GM21619 (cell line): ENCODE measurements at regions not wholly inside any gene's neighbourhood (a gene's known extent, or its start where the extent isn't known, plus 50 kb on each side); places are given as distances from the start of the nearest gene placed in this dataset.
"Not testable (repeated sequence)": the region's sequence is repeated elsewhere in the genome, so short reads cannot be mapped to it uniquely, and the experiment has no call there.

ENCODE experiments used
- ATAC-seq: cut with Tn5 transposase; IDR thresholded peaks from one replicate; pipeline ENCODE4 v1.9.1; 2021; ENCODE audit not compliant: unreplicated experiment

DNA sequence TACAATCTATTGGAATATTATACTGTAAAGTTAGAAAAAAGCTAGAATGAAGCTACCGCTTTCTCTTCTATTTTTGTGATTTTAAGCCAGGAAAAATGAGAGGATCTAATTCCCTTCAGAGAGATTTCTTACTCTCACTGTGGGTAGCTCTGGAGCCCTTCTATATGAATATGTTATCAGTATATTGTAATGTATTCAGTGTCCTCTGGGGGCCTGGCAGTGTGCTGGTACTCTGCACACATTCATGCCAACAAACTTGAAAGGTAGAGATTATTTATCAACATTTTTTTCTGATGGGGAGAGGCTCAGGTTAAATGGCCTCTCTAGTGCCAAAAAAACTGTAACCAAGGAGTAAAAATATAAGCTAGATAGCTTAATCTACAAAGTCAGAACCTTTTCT lies 292.8 kb downstream of the TTC6 start:
- no peak for ATAC-seq

DNA sequence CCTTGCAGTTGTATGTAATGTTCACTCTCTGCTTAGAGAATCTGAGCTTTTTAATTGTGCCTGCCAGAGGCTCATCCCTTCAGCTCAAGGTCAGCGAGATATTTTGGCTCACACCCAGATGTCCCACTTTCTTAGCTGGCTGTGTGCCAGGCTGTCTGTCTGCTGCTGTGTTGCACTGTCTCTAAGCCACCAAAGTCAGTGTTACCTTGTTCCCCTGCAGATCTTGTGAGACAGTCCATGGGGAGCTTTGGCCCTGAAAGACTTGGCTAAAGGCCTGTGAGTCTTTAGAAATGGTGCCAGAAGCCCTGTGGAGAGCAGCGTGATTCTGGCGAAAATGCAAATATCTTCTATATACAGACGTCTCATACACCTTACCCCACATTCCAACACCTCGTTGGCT lies 293.7 kb downstream of the TTC6 start:
- no peak for ATAC-seq

DNA sequence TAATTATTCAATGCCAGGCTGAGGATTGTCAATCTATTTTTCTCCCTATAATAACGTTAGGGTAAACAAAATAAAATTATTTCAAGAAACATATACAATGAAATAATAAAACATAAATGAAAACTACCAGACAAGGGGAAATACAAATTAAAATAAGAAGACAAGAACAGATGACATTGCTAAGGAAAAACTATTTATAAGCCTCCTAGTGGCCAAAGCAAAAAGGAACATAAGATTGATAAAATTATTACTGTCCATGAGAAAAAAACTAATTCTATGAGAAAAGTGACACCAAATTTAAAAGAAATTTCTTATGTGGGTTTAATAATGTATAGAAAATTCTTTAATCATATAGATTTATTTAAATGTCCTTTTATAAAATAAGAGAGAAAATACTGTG lies 294.7 kb downstream of the TTC6 start:
- ATAC-seq = no peak

DNA sequence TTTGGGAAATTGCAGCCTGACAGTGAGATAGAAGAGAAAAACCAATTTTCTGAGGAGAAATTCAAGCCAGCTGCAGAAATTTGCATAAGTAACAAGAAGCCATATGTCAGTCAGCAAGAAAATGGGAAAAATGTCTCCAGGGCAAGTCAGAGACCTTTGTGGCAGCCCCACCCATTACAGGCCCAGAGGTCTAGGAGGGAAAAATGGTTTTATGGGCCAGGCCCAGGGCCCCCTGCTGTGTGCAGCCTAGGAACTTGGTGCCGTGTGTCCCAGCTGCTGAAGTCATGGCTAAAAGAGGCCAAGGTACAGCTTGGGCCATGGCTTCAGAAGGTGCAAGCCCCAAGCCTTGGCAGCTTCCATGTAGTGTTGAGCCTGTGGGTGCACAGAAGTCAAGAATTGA lies 296.1 kb downstream of the TTC6 start:
- ATAC-seq = not testable (repeated sequence)

DNA sequence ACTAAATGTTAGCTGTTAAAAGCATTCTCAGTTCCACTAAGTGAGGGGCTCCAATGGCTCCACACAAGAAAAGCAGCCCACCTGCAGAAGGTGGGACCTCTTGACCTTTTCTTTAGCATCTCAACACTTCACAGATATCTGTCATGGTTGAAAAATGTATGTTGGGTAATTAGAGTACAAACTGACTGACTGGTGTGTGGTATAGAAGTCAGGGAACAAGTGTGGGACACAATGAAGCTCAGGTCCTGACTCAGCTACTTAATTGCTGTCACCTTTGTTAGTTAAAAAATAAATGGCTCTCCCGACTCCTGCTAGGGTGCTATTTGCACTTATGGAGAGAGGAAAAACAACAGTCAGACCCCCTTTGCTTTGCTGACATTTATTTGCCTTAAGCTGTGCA lies 299.0 kb downstream of the TTC6 start:
- ATAC-seq = no peak

DNA sequence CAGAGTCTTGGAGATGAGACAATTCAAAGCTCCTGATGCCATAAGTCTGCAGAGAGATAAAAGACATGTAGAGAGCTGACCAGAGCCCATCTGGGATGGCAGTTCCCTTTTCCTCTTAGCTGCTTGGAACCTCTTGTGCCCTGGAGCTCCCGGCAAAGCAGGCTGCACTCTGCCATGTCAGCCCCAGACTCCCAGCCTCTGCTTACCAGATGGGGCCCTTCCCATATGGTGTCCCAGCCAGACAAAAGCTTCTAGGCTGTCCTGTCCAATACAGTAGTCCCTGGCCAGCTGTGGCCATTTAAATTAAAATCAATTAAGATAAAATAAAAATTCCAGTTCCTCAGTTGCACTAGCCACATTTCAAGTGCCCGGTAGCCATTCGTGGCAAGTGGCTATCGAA lies 303.9 kb downstream of the TTC6 start:
- no peak for ATAC-seq

DNA sequence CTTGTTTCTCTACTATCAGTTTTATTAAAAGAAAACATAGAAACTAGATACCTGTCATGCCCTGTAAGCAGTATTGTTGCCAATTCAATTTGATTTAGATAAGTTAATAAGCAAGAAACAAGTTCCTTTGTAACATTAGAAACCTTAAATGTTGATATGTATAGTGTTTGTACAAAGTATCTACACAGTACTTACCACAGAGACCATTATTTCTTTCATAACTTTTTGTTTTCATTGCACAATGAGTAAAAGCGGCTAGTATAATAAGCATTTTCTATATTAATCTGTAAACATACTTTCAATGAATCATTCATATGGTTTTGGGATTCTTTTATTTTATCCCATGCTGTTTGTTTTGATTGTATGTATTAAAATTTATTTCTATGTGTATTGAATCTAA lies 305.1 kb downstream of the TTC6 start:
- ATAC-seq = no peak

DNA sequence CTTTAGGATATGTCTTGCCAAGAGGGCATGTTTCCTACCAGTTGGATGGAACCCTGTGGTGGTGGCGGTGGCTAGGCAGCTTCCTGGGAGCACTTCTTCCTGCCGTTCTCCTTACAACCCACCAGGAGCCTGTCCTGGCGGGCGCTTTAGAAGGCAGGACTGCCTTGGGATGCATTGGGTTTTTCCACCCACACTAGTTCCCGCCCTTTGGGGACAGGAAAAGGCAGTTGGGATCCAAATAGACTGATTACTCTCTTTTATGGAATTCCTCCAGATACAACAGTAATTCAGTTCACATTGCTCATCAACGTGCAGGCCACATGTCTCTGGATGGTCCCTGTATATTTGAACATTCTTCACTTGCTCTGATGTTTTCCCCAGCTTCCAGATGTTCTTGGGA lies 305.7 kb upstream of the SSTR1 start:
- no peak for ATAC-seq

DNA sequence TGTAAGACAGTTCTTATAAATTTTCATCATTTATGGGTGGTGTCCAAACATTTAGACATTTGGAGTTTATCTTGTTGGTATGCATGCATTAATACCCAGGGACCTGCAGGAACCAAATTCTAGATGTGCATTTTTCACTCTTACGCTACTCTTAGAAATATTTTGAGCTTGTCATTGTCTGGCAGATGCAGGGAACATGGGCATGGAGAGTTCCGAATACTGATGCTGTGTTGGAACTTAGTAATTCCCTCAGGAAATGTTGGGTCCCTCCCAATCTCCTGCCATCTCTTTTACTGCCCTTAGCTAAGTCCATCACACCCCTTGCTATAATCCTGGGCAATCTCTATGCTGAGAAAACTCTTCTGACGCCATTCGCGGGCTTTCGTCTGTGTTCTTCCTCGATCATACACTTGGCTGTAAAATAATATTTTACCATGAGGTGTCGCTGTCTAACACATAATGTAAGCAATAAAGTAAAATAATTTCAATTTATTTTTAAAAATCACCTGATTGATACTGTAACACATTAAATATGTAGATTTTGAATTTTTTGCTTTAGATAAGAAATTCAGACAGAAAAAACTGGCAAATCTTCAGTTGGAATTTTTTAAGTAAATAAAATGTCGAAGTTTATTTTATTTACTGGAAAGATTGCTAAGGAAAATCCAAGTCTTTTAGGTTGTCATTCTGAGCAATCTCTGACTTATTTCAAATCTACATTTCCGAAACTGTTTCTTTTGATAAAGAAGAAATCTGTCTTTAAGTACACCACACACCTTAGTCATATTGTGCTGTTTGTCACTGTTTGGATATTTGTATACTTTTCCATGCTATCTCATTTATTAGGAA lies 304.1 kb upstream of the SSTR1 start:
- no peak for ATAC-seq

DNA sequence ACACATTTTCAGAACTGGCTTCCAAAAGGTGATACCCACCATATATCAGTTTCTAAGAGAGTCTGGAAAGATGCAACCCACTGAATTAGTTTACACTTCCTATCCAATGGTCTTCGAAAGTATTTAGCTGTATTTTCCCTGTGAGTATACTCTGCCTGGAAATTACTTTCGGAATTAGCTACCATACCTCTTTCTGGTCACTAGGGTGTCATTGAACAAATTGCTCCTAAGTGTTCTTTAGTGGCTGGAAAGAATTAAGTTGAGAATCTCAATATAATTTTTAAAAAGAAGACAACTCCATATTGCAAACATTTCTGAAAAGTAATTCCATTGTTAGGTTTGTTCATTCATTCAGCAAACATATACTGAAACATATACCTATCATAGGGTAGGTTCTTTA lies 283.1 kb upstream of the SSTR1 start:
- no peak for ATAC-seq

DNA sequence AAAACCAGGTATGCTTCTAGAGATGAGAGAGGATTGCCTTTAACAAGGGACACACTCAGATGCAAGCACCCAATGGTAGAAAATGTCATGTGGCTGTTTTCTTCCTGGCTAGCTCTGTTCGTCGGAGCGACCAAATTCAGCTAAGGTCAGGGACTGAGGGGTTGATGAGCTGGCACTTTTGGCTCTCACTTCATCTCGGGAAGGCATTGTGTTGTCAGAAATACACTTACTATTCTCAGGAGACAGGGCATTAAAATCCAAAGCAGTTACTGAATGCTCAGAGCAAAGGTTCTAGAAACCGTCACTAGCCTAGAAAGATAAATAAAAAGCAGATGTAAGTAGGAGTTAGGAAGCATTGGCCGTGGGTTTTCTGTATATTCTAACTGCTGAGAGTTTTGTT lies 275.7 kb upstream of the SSTR1 start:
- ATAC-seq = no peak

DNA sequence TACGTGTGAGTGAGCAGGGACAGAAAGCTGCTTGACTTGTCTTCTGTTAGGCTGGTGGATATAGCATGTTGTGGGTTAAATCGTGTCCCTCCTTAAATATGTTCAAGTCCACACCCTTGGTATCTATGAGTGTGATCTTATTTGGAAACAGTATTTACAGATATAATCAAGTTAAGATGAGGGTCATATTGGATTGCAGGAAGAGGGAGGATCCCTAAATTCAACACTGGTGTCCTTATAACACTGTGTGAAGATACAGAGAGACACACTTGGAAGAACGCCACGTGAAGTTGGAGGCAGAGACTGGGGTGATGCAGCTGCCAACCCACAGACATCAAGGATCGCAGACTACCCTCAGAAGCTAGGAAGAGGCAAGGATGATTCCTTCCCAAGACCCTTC lies 275.2 kb upstream of the SSTR1 start:
- ATAC-seq = no peak

DNA sequence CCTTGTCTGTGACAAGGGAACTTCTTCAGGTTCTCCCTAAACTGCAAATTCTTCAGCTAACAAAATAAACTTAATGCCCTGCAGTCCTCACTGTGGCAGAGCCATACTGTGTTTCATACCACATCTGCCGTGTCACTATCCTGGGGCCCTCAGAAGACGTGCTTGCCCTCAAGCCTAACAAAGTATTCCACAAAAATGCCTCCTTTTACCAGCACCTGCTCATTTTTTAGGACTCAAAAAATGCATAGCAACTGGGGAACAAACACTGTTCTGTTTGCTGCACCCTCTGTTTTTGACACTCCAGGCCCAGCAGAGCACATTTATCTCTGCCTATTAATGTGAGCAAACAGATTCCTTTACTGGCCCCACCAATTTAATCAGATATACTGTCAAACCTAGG lies 270.7 kb upstream of the SSTR1 start:
- ATAC-seq = no peak

DNA sequence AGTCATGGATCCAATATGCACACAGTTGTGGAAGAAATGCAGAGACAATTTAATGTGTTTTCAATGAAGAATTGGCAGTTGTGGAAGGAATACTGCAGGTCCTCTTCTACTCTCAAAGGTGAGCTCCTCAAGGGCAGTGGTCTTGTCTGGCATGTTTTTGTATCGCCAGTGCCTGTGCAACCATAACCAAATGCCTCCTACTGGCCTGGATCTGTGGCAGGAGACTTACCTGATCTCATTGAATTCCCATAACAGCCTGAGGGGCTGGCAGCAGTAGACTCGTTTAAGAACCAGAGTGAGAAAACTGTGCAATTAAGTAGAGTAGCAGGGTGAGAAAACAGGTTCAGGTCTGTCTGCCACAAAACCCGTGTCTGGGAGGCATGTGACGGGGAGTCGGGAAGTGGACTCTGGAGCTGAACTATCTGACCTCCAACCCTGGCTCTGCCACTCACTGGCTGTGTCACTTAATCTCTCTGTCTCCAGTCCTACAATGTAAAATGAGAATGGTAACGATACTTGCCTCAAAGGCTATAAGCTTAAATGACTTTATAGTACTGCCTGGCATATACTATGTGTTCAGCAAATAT lies 268.2 kb upstream of the SSTR1 start:
- ATAC-seq = no peak

DNA sequence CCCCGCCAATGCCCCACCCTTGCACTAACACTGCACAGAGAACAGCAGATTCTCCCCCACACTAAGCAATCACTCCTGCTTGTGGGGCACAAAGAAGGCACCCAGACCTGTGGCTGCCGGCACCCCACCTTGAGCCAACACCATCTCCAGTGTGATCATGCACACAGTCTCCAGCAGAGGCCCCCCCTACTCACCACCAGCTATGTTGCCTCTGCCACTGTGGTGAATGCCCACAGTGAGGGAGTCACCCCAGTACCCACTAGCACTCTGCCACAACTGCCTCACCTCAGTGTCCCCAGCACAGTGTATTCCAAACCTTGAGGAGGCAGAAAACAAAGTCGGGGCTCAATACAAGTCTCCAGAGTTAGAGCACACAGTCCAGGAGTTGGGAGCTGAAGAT lies 261.7 kb upstream of the SSTR1 start:
- ATAC-seq = no peak

DNA sequence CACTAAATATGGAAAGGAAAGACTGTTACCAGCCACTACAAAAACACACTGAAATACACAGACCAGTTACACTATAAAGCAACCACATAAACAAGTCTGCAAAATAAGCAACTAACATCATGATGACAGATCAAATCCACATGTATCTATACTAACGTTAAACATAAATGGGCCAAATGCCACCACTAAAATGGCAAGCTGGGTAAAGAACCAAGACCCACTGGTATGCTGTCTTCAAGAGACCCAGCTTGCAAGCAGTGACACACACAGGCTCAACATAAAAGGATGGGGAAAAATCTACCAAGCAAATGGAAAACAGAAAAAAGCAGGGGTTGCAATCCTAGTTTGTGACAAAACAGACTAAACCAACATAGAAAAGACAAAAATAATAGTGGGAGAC lies 260.9 kb upstream of the SSTR1 start:
- no peak for ATAC-seq

DNA sequence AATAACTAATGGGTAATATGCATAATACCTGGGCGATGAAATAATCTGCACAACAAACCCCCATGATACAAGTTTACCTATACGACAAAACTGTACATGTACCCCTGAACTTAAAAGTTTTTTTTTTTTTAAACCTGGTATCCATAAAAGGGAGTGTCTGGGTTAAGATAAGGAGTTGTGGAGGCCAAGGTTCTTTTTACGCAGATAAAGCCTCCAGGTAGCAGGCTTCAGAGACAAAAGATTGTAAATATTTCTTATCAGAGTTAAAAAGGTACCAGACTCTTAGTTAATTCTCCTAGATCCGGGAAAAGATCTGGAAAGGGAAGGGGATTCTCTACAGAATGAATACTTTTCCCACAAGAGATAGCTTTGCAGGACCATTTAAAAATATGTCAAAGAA lies 259.4 kb upstream of the SSTR1 start:
- no peak for ATAC-seq

DNA sequence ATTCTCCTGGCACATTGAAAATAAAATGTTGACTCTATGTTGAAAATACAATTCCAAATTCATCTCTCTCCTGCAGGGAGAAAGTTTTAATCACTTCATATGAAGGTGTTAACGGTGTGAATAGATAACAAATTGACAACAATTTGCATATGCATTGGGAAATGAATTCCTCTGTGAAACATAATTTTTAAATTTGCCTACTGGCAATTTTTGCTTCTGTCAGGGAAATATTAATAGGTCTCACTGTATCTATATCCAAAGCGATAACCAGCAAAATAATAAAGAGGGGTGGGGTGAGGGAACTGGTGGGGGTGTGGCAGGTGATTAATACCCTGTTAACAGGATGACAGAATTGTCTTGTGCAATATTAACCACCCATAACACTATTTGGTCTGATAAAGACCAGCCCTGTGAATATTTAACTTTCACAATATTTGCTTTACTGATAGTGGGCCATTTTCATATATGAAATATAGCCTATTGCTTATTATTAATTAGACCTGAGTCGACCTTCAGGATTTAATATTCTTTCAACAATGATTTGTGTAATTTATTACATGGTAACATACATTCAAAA lies 239.0 kb upstream of the SSTR1 start:
- no peak for ATAC-seq

DNA sequence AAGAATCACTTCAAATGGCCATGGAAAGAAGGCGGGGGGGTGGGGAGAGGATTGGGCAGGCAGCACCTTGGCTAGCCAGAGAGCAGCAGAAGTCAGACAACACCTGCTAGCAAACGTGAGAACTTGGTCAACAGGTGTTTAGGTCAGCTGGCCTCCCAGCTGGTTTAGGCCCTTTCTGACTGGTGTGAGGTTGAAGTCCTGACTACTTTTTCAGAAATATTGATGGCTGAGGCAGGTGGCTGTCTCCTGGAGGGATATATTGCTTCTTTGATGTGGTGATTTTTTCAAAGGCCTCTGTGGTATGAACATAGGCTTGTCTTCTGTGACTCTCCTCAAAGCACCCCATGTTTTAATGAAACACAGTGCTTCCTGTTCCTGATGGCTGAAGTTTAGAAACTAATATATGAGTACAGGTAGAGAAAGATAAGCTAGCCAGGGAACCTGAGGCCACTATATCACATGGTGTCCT lies 238.2 kb upstream of the SSTR1 start:
- no peak for ATAC-seq

DNA sequence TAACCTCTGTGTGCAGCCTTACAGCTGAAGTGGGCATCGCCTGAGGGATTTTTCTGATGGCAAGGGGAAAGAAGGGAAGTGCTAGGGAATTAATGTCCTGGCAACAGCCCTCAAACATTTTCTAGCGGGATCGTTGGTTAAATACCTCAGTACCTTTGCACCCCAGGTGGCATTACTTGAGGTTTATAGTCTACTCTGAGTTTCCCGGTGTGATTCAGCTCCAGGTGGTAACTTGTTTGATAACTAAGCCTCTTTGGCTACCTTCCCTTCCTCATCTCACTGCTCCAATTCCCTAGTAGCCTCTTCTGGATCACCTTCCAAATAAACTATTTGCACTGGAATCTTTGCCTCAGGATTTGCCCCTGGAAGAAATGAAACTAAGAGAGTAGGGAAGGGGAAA lies 237.0 kb upstream of the SSTR1 start:
- ATAC-seq = no peak

DNA sequence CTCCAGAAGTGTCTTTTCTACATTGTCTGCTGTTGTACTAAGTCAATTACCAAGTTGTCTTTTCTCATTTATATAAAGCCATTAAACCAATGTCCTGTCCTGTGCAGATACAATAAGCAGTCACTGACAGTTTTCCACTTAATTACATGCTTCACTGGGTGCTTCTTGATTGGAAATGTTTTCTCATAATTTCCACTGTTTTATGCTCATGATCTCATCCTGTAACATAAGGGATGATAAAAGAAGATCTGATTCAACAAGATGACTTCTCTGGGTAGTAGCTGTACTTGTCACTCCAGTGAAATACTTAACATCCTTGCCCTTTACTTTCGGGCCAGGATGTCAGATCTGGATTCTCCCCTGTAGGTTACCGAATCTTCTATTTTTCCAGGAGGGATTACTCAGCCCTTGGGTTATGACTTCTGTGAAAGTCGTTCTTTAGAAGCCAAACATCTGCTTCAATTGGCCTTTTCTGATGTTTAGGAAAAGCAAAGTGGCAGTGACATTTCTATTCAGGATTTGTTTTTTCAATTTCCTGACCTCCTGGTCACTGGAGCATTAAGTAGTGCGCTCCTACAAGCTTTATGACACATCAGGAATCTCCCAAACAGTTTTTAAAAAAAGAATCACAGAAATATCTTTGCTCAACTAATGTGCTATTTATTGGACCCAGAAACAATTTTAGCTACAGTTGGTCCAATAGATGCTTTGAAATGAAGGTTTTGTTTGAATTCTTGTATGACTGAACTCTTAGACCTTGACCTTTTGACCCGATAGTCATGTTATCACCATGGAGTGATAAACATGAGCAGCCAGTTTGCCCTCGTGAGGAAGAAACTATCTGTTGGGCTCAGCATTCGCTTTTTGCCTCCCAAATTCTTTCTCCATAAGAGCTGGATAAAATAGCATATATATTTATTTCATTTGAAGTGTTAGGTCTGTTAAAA lies 234.5 kb upstream of the SSTR1 start:
- ATAC-seq = no peak
